Keratinocyte (primary cell): ENCODE measurements at regions not wholly inside any gene's neighbourhood (a gene's known extent, or its start where the extent isn't known, plus 50 kb on each side); places are given as distances from the start of the nearest gene placed in this dataset.
A peak's percentile ranks its signal among the peaks of the same experiment; 100 is the strongest.

Experiments
- DNase-seq: peaks from one replicate; pipeline ENCODE4 v3.0.0-alpha.2; 2011; ENCODE audit warnings: low read depth, missing footprints, low spot score
- FAIRE-seq: peaks from 2 replicates; lab custom pipeline; 2011; peaks lifted over from hg19 to GRCh38; lab: Jason Lieb, UNC
- H2AFZ ChIP-seq: 2 replicates; pipeline ENCODE4 v1.6.0; 2012; ENCODE audit warnings: low read length, control low read depth, inconsistent platforms; ENCODE audit not compliant: control insufficient read depth
- H3K27ac ChIP-seq: 2 replicates; pipeline ENCODE4 v1.5.1; 2011; ENCODE audit warnings: low read length; ENCODE audit not compliant: control insufficient read depth, insufficient read depth
- H3K27me3 ChIP-seq: 3 replicates; pipeline ENCODE4 v1.6.0; 2011; ENCODE audit warnings: low read length; ENCODE audit not compliant: control insufficient read depth, insufficient read depth; ENCODE audit errors: extremely low read depth
- H3K36me3 ChIP-seq, 2 experiments: 2 replicates in 1 of 2; 3 replicates in 1 of 2; pipeline ENCODE4 v1.5.1; 2011; ENCODE audit warnings: low read length in 2 of 2, mild to moderate bottlenecking in 1 of 2; ENCODE audit not compliant: control insufficient read depth in 2 of 2, insufficient read depth in 2 of 2; ENCODE audit errors: extremely low read depth in 1 of 2
- H3K4me1 ChIP-seq: 3 replicates; pipeline ENCODE4 v1.5.1; 2011; ENCODE audit warnings: low read length; ENCODE audit not compliant: control insufficient read depth, insufficient read depth; ENCODE audit errors: extremely low read depth
- H3K4me2 ChIP-seq: 3 replicates; pipeline ENCODE4 v1.6.0; 2011; ENCODE audit warnings: low read depth, low read length; ENCODE audit not compliant: control insufficient read depth, insufficient read depth; ENCODE audit errors: extremely low read depth
- H3K4me3 ChIP-seq, 3 experiments: fragments of 200-600 bp in 1 of 3; sonication (generic) in 1 of 3; 2 replicates in 2 of 3; 3 replicates in 1 of 3; pipeline ENCODE4 v1.5.1; 2011 to 2016; ENCODE audit warnings: low read length in 3 of 3, mild to moderate bottlenecking in 3 of 3, control low read depth in 2 of 3, inconsistent platforms in 1 of 3, low read depth in 1 of 3, mixed read lengths in 1 of 3, mixed run types in 1 of 3, moderate library complexity in 1 of 3; ENCODE audit not compliant: control insufficient read depth in 2 of 3, insufficient read depth in 2 of 3; ENCODE audit errors: extremely low read depth in 1 of 3
- H3K79me2 ChIP-seq: 2 replicates; pipeline ENCODE4 v1.6.0; 2012; ENCODE audit warnings: low read length; ENCODE audit not compliant: control insufficient read depth, insufficient read depth
- H3K9ac ChIP-seq: 3 replicates; pipeline ENCODE4 v1.6.0; 2011; ENCODE audit warnings: low read length; ENCODE audit not compliant: control insufficient read depth, insufficient read depth; ENCODE audit errors: extremely low read depth
- H3K9me1 ChIP-seq: 3 replicates; pipeline ENCODE4 v1.6.0; 2011; ENCODE audit warnings: low read length; ENCODE audit not compliant: control insufficient read depth, insufficient read depth; ENCODE audit errors: extremely low read depth
- H3K9me3 ChIP-seq: 2 replicates; pipeline ENCODE4 v1.5.1; 2012; ENCODE audit warnings: low read depth, low read length; ENCODE audit not compliant: control insufficient read depth
- H4K20me1 ChIP-seq: 3 replicates; pipeline ENCODE4 v1.6.0; 2011; ENCODE audit warnings: low read length; ENCODE audit not compliant: control insufficient read depth, insufficient read depth; ENCODE audit errors: extremely low read depth
- EZH2 ChIP-seq: IDR thresholded peaks from one replicate; pipeline ENCODE4 v1.6.1; 2012; ENCODE audit warnings: inconsistent platforms, mild to moderate bottlenecking, low read length, moderate library complexity
- dilution Hi-C: fragments of 300-500 bp; cut with MboI; formaldehyde crosslinking; loops from one replicate; pipeline ENCODE4 v1.7.0; 2020; ENCODE audit warnings: low sequenced_read_pairs; ENCODE audit not compliant: extremely low pct_ligation_motif_present
- TF ChIP-seq, protein P1 (sequence below), 3 experiments: IDR thresholded peaks in 1 of 3; conservative IDR thresholded peaks in 1 of 3; optimal IDR thresholded peaks in 1 of 3; 2 replicates in 2 of 3; 3 replicates in 1 of 3; pipeline versions ENCODE3 to v1.5.1; 2011; ENCODE audit warnings: low read length in 3 of 3, mild to moderate bottlenecking in 3 of 3, moderate library complexity in 2 of 3, control low read depth in 1 of 3, inconsistent platforms in 1 of 3; ENCODE audit not compliant: insufficient read depth in 2 of 3; ENCODE audit errors: extremely low read depth in 1 of 3

DNA sequence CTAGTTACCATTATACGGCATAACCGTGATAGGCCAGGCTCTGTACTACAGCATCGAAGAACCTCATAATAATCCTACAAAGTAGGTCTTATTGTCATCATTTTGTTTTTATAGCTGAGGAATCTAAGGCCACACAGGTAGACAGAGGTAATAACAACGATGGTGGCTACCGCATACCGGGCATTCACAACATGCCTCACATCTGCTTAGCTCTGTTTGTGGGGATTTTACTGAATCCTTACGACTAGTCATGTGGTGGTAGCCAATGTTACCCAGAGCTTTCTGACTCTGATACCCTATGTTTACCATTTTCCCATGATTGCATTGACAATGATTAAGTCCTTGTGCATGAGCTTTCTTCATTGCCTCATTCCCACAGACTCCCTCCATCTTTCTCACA lies 269.4 kb downstream of the TCF7L2 start:
- Histone ChIP-seq H3K9ac (no peak overlapping the region), H3K4me3 (no peak overlapping the region), H3K4me1 (no peaks in the 10 kb centered on the region), H3K36me3 (no peaks in the 10 kb centered on the region), H3K79me2 (no peaks in the 10 kb centered on the region), H3K9me1 (no peaks in the 10 kb centered on the region), H3K4me2 (no peak overlapping the region), H3K27me3 (peaks cover 3% of the 10 kb centered on the region), H3K27ac (no peak overlapping the region), H4K20me1 (no peaks in the 10 kb centered on the region), H3K9me3 (no peaks in the 10 kb centered on the region), H2AFZ (no peak overlapping the region)
- FAIRE-seq (no peak), DNase-seq (no peak)
- dilution Hi-C loops = no loop called here
- TF ChIP-seq EZH2 = no peak
- TF ChIP-seq, protein P1, sequence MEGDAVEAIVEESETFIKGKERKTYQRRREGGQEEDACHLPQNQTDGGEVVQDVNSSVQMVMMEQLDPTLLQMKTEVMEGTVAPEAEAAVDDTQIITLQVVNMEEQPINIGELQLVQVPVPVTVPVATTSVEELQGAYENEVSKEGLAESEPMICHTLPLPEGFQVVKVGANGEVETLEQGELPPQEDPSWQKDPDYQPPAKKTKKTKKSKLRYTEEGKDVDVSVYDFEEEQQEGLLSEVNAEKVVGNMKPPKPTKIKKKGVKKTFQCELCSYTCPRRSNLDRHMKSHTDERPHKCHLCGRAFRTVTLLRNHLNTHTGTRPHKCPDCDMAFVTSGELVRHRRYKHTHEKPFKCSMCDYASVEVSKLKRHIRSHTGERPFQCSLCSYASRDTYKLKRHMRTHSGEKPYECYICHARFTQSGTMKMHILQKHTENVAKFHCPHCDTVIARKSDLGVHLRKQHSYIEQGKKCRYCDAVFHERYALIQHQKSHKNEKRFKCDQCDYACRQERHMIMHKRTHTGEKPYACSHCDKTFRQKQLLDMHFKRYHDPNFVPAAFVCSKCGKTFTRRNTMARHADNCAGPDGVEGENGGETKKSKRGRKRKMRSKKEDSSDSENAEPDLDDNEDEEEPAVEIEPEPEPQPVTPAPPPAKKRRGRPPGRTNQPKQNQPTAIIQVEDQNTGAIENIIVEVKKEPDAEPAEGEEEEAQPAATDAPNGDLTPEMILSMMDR (optimal IDR thresholded peaks at IDR 0.05 in 1 of 3, IDR thresholded peaks at IDR 0.05 in 1 of 3, conservative IDR thresholded peaks at IDR 0.05 in 1 of 3; ENCODE audit: extremely low read depth in 1 of 3, insufficient read depth in 2 of 3, low read length in 3 of 3) = no peak

DNA sequence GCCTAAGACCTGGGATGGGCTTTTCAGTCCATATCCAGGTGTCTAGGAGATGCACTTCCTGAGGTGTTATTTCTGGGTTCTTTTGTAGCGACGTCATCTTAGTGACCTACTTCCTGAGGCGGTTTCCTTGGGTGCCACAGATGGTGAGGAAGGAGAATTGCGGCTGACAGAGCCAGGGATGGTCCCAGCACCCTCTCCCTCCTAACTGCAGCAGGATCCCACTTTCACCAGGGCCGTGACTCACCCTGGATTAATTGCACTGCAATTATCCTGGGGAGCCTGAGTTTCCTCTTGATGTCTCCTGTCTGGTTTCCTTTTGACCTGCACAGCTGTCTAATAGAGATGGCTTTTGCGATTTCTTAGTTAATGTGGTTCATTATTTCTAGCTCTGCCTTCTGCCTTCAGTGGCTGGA lies 271.7 kb downstream of the TCF7L2 start:
- Histone ChIP-seq H4K20me1 (no peaks in the 10 kb centered on the region), H3K27me3 (peaks cover 3% of the 10 kb centered on the region), H3K4me2 (no peak overlapping the region), H3K9me1 (no peaks in the 10 kb centered on the region), H3K36me3 (no peaks in the 10 kb centered on the region), H3K9ac (no peak overlapping the region), H2AFZ (no peak overlapping the region), H3K79me2 (no peaks in the 10 kb centered on the region), H3K27ac (no peak overlapping the region), H3K4me1 (no peaks in the 10 kb centered on the region), H3K9me3 (no peaks in the 10 kb centered on the region), H3K4me3 (no peak overlapping the region)
- dilution Hi-C loops = no loop called here
- TF ChIP-seq EZH2 = no peak
- TF ChIP-seq, protein P1 (optimal IDR thresholded peaks at IDR 0.05 in 1 of 3, IDR thresholded peaks at IDR 0.05 in 1 of 3, conservative IDR thresholded peaks at IDR 0.05 in 1 of 3; ENCODE audit: extremely low read depth in 1 of 3, insufficient read depth in 2 of 3, low read length in 3 of 3) = peak in 1 of 3 experiments; percentile 7
- DNase-seq (no peak), FAIRE-seq (no peak)
